OCI-LY7 (cell line): ENCODE measurements at regions not wholly inside any gene's neighbourhood (a gene's known extent, or its start where the extent isn't known, plus 50 kb on each side); places are given as distances from the start of the nearest gene placed in this dataset.

Source experiments
- BruUV-seq: library from RNA; stranded (reverse); fragments of 400-500 nt; replicated peaks from 2 replicates; lab custom pipeline; 2021; lab: Mats Ljungman, UMichigan
- CTCF ChIA-PET: fragments of 300-600 bp; sonication (Branson Sonifier 250); formaldehyde crosslinking; loops from one replicate; lab custom pipeline; 2022; ENCODE audit warnings: antibody characterized with exemption; ENCODE audit not compliant: unreplicated experiment; lab: Charles Lee
- POLR2A ChIA-PET: fragments of 300-600 bp; sonication (Branson Sonifier 250); formaldehyde crosslinking; loops from one replicate; lab custom pipeline; 2022; ENCODE audit warnings: antibody characterized with exemption; lab: Charles Lee
- DNase-seq: peaks from one replicate; pipeline ENCODE4 v3.0.0-alpha.2; 2015; ENCODE audit warnings: low spot score
- H2AFZ ChIP-seq: fragments of 200-600 bp; sonication (generic), shearing (Covaris generic); 2 replicates; pipeline ENCODE4 v1.6.1; 2014; ENCODE audit warnings: mild to moderate bottlenecking, antibody characterized with exemption, low read length, moderate library complexity
- H3K27ac ChIP-seq: fragments of 200-600 bp; sonication (generic); 2 replicates; pipeline ENCODE4 v1.5.1; 2014; ENCODE audit warnings: mixed run types, low read depth, mild to moderate bottlenecking, moderate library complexity, low read length, inconsistent platforms; ENCODE audit not compliant: poor library complexity, severe bottlenecking
- H3K36me3 ChIP-seq: fragments of 200-600 bp; sonication (generic); 2 replicates; pipeline ENCODE4 v1.6.1; 2014; ENCODE audit warnings: mild to moderate bottlenecking, antibody characterized with exemption, low read length, moderate library complexity, mixed read lengths; ENCODE audit not compliant: insufficient read depth
- H3K4me1 ChIP-seq: fragments of 200-600 bp; sonication (generic); 2 replicates; pipeline ENCODE4 v1.5.1; 2014; ENCODE audit warnings: mild to moderate bottlenecking, low read length; ENCODE audit not compliant: insufficient read depth, poor library complexity, severe bottlenecking
- H3K4me2 ChIP-seq: fragments of 200-600 bp; sonication (generic); 2 replicates; pipeline ENCODE4 v1.6.1; 2014; ENCODE audit warnings: mild to moderate bottlenecking, low read length
- H3K4me3 ChIP-seq: fragments of 200-600 bp; sonication (generic); 2 replicates; pipeline ENCODE4 v1.5.1; 2014; ENCODE audit warnings: mild to moderate bottlenecking, low read depth, low read length; ENCODE audit not compliant: poor library complexity, severe bottlenecking
- H3K79me2 ChIP-seq: fragments of 200-600 bp; sonication (generic); 2 replicates; pipeline ENCODE4 v1.6.1; 2016; ENCODE audit warnings: low read depth, mild to moderate bottlenecking, low read length, moderate library complexity, mixed read lengths; ENCODE audit not compliant: insufficient read depth
- H3K9me2 ChIP-seq: fragments of 200-600 bp; sonication (generic); 2 replicates; pipeline ENCODE4 v1.6.1; 2016; ENCODE audit warnings: mild to moderate bottlenecking, low read length, mixed read lengths; ENCODE audit not compliant: insufficient read depth
- H3K9me3 ChIP-seq: fragments of 200-600 bp; sonication (generic); 2 replicates; pipeline ENCODE4 v1.6.1; 2014; ENCODE audit warnings: mild to moderate bottlenecking, mixed run types, low read length, mixed read lengths
- H4K20me1 ChIP-seq: fragments of 200-600 bp; sonication (generic); 2 replicates; pipeline ENCODE4 v1.6.1; 2014; ENCODE audit warnings: mild to moderate bottlenecking, antibody characterized with exemption, low read length, moderate library complexity, mixed read lengths; ENCODE audit not compliant: insufficient read depth
- EZH2phosphoT487 ChIP-seq: fragments of 200-600 bp; sonication (generic); IDR thresholded peaks from 2 replicates; pipeline ENCODE4 v1.6.1; 2018; ENCODE audit warnings: low read depth, borderline replicate concordance, mild to moderate bottlenecking, mixed run types, antibody characterized with exemption, low read length, moderate library complexity, mixed read lengths
- intact Hi-C: fragments of 100-400 bp; cut with micrococcal nuclease; formaldehyde crosslinking; loops from one replicate; pipeline ENCODE4 v1.10.0; 2022; ENCODE audit not compliant: unreplicated experiment
- TF ChIP-seq, protein P1 (sequence below): fragments of 200-600 bp; sonication (generic); conservative IDR thresholded peaks from 2 replicates; pipeline ENCODE4 v1.5.1; 2014; ENCODE audit warnings: mild to moderate bottlenecking, antibody characterized with exemption, low read length, moderate library complexity, mixed read lengths

DNA sequence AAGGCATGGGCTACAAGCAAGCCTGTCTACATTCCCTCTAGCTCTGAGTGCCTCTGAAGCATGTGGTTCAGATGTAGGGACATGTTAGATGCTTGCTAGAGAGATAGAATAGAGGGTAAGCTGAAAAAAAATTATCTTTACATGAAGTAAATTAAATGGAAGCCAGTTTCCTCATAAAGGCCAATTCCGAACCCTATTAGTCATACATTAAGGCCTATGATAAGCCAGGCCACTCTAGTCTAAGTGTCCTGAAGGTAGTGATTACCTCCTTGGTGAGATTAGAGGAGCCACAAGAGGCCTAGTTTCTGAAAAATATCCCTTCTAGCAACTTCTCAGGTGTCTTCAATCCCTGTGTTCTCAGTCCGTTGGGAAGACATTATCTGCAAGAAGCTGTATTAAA is 72.4 kb upstream of the NPAS2 start:
- Histone ChIP-seq H3K4me1 (no peaks in the 10 kb centered on the region), H3K9me3 (no peaks in the 10 kb centered on the region), H3K4me2 (no peak overlapping the region), H3K36me3 (no peaks in the 10 kb centered on the region), H3K9me2 (no peaks in the 10 kb centered on the region), H4K20me1 (no peaks in the 10 kb centered on the region), H3K27ac (no peak overlapping the region), H3K79me2 (no peaks in the 10 kb centered on the region), H3K4me3 (no peak overlapping the region), H2AFZ (no peak overlapping the region)
- CTCF ChIA-PET = no interaction called here
- no peak for TF ChIP-seq EZH2phosphoT487
- TF ChIP-seq, protein P1, sequence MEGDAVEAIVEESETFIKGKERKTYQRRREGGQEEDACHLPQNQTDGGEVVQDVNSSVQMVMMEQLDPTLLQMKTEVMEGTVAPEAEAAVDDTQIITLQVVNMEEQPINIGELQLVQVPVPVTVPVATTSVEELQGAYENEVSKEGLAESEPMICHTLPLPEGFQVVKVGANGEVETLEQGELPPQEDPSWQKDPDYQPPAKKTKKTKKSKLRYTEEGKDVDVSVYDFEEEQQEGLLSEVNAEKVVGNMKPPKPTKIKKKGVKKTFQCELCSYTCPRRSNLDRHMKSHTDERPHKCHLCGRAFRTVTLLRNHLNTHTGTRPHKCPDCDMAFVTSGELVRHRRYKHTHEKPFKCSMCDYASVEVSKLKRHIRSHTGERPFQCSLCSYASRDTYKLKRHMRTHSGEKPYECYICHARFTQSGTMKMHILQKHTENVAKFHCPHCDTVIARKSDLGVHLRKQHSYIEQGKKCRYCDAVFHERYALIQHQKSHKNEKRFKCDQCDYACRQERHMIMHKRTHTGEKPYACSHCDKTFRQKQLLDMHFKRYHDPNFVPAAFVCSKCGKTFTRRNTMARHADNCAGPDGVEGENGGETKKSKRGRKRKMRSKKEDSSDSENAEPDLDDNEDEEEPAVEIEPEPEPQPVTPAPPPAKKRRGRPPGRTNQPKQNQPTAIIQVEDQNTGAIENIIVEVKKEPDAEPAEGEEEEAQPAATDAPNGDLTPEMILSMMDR = no peak
- intact Hi-C loops = no loop called here
- POLR2A ChIA-PET = no interaction called here
- no TSS peak for BruUV-seq
- DNase-seq = no peak

DNA sequence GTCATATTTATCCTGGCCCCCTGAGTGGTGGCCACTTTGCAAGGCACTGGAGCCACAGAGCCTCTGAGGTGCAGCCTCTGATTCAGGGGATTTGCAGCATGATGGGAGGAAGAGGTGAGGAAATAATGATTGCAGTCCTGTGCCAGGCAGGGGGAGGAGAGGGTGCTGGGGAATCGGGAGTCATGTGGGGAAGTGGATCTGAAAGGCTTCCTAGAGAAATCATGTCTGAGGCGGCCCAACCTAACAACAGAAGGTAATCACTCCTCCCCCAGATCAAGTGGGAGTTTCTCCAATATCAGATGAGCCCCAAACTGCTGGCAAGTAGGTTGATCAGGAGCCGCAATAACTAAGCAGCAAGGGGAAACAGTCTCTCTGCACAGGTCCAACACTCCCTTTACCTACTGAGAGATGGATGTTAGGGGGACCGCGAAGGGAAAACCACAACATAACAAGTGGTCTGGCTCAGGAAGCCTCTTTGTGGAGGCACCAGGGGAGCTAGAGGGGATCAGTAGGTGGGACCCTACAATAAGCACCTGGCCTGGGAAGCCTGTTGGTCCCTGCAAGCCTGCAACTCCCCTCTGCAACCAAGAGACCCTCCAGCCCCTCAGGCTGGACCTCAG is 71.8 kb upstream of the NPAS2 start:
- no peaks in the 10 kb centered on the region for H3K36me3 ChIP-seq
- H3K4me2 ChIP-seq = no peak overlapping the region
- H3K4me3 ChIP-seq = no peak overlapping the region
- CTCF ChIA-PET = no interaction called here
- no peak overlapping the region for H3K27ac ChIP-seq
- no peaks in the 10 kb centered on the region for H3K79me2 ChIP-seq
- no peaks in the 10 kb centered on the region for H3K9me2 ChIP-seq
- TF ChIP-seq, protein P1 = no peak
- TF ChIP-seq EZH2phosphoT487 = no peak
- no peaks in the 10 kb centered on the region for H4K20me1 ChIP-seq
- no peak overlapping the region for H2AFZ ChIP-seq
- no peaks in the 10 kb centered on the region for H3K9me3 ChIP-seq
- intact Hi-C loops = no loop called here
- no TSS peak for BruUV-seq
- POLR2A ChIA-PET = no interaction called here
- no peak for DNase-seq
- no peaks in the 10 kb centered on the region for H3K4me1 ChIP-seq

DNA sequence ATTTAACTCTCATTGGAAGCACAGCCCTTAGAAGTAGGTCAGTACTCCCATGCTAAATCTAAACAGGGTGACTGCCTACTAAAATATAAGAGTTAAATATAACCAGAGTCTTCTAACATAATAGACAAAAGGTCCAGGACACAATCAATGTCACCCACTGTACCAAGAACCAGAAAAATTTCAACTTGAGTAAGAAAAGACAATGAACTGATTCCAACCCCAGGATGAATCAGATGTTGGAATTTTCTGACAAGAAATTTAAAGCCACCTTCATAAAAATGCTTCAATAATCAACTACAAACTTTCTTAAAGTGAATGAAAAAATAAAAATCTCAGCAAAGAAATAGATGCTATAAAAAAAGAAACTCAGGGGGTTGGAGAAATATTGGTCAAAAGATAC is 71.3 kb upstream of the NPAS2 start:
- DNase-seq = no peak
- TF ChIP-seq, protein P1 = no peak
- no peak for TF ChIP-seq EZH2phosphoT487
- Histone ChIP-seq H3K4me2 (no peak overlapping the region), H3K79me2 (no peaks in the 10 kb centered on the region), H3K9me3 (no peaks in the 10 kb centered on the region), H2AFZ (no peak overlapping the region), H3K4me3 (no peak overlapping the region), H4K20me1 (no peaks in the 10 kb centered on the region), H3K27ac (no peak overlapping the region), H3K4me1 (no peaks in the 10 kb centered on the region), H3K9me2 (no peaks in the 10 kb centered on the region), H3K36me3 (no peaks in the 10 kb centered on the region)
- ChIA-PET POLR2A (no interaction called here), CTCF (no interaction called here)
- no TSS peak for BruUV-seq
- intact Hi-C loops = no loop called here
